HG02840 (cell line): ENCODE measurements at regions not wholly inside any gene's neighbourhood (a gene's known extent, or its start where the extent isn't known, plus 50 kb on each side); places are given as distances from the start of the nearest gene placed in this dataset.

ENCODE experiments used
- ATAC-seq: cut with Tn5 transposase; IDR thresholded peaks from one replicate; pipeline ENCODE4 v1.9.1; 2021; ENCODE audit warnings: mild to moderate bottlenecking, moderate library complexity, moderate number of reproducible peaks; ENCODE audit not compliant: unreplicated experiment, low FRiP score

GRCh38 chr2:163541943-163542342, 193.9 kb downstream of the FIGN start:
- no peak for ATAC-seq

GRCh38 chr2:163541495-163541894, 194.3 kb downstream of the FIGN start:
- ATAC-seq = no peak

- no peak for ATAC-seq
These were observed 207.1 kb downstream of the FIGN start for GRCh38 chr2:163528640-163529217.

GRCh38 chr2:163527381-163527780, 208.4 kb downstream of the FIGN start:
- ATAC-seq = no peak

GRCh38 chr2:163518762-163519161, 217.0 kb downstream of the FIGN start:
- no peak for ATAC-seq

GRCh38 chr2:163515836-163516235, 220.0 kb downstream of the FIGN start:
- ATAC-seq = no peak

- ATAC-seq = no peak
These were observed 230.5 kb downstream of the FIGN start for GRCh38 chr2:163505281-163505680.

- no peak for ATAC-seq
These were observed 242.2 kb downstream of the FIGN start for GRCh38 chr2:163493359-163494298.

GRCh38 chr2:163491850-163492249, 244.0 kb downstream of the FIGN start:
- no peak for ATAC-seq

GRCh38 chr2:163490281-163490680, 245.5 kb downstream of the FIGN start:
- no peak for ATAC-seq

- no peak for ATAC-seq
These were observed 254.3 kb downstream of the FIGN start for GRCh38 chr2:163481515-163481914.

GRCh38 chr2:163479599-163479998, 256.2 kb downstream of the FIGN start:
- no peak for ATAC-seq

GRCh38 chr2:163475815-163476214, 260.0 kb downstream of the FIGN start:
- no peak for ATAC-seq

GRCh38 chr2:163474889-163475288, 260.9 kb downstream of the FIGN start:
- ATAC-seq = no peak

GRCh38 chr2:163474319-163474744, 261.5 kb downstream of the FIGN start:
- ATAC-seq = no peak

- no peak for ATAC-seq
These were observed 263.9 kb downstream of the FIGN start for GRCh38 chr2:163471947-163472346.

GRCh38 chr2:163469561-163469962, 266.2 kb downstream of the FIGN start:
- no peak for ATAC-seq

- ATAC-seq = no peak
These were observed 268.6 kb downstream of the FIGN start for GRCh38 chr2:163467251-163467630.

GRCh38 chr2:163466331-163467250, 269.2 kb downstream of the FIGN start:
- no peak for ATAC-seq

GRCh38 chr2:163465440-163465839, 270.4 kb downstream of the FIGN start:
- ATAC-seq = no peak

GRCh38 chr2:163463411-163463810, 272.4 kb downstream of the FIGN start:
- ATAC-seq = no peak
